ENCODE measurements at regions not wholly inside any gene's neighbourhood (a gene's known extent, or its start where the extent isn't known, plus 50 kb on each side); places are given as distances from the start of the nearest gene placed in this dataset.
"Not testable (repeated sequence)": the region's sequence is repeated elsewhere in the genome, so short reads cannot be mapped to it uniquely, and the experiment has no call there.

- Mint-ChIP-seq H3K36me3 (no peaks in the 10 kb centered on the region), H3K9me3 (peaks cover 0 to 9% of the 10 kb centered on the region in 2 donors), H3K27ac (no peak overlapping the region)
- ATAC-seq: no peak
- no peak for DNase-seq (ENCODE audit: low spot score in 2 of 2)
Observed at GRCh38 chr1:57578680-57579079, 154.8 kb upstream of the DAB1 start.

DNA sequence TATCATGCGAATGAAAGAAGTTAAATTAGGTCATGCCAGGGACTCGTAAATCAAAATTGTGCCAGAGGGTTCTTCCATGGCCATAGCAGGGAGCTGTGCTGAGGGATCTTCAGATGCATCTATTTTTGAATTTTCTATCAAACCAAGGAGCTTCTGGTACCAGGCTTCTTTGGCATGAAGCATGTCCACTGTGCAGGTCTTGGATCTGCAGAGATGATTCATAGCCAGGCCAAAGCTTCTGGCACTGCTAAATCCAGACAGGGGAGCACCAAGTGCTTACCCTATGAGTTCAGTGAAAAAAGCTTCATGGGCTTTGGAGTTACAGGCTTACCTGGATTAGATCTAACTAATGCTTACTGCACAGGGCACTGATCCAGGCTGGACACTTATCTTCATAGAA lies 154.2 kb upstream of the DAB1 start:
- DNase-seq (ENCODE audit: low spot score in 2 of 2): no peak
- no peak for ATAC-seq
- Mint-ChIP-seq H3K36me3 (no peaks in the 10 kb centered on the region), H3K9me3 (peaks cover 0 to 9% of the 10 kb centered on the region in 2 donors), H3K27ac (no peak overlapping the region)

DNA sequence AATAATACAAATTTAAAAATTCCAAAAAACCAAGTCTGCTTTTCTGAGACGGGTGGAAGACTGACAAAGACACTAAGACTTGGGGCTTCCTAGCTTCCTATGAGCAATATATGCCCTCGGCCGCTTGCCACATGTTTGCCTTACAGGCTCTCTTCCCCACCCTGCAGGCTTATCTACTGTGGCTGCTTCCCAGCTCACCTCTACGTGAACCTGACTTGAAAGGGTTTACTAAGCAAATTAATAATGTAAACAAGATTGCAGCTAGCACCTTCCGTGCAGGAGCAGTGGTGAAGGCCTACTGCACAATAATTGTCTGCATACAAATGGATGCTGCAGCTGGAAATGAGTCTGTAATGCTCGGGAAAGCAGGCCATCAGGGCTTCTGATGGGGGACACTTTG lies 152.9 kb upstream of the DAB1 start:
- no peaks in the 10 kb centered on the region for H3K36me3 Mint-ChIP-seq
- no peak overlapping the region for H3K27ac Mint-ChIP-seq
- ATAC-seq (no peak), DNase-seq (ENCODE audit: low spot score in 2 of 2) (no peak)
- H3K9me3 Mint-ChIP-seq: peaks cover 0 to 7% of the 10 kb centered on the region in 2 donors

DNA sequence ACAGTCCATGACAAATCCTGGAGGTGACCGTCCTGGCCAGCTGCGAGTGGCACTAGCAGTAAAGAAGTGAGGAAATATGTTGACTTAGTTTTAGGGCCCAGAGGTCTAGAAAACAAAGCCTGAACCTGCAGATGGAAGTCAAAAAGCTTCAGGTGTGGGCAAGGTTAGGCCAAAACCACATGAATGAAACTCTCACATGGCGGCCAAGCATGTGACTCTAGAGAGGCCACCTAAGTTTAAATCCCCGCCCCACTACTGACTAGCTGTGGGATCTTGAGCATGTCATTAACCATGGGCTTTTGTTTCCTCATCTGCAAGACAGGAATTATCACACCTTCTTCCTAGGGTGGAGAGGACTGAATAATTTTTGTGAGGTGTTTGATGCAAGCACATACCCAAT lies 148.2 kb upstream of the DAB1 start:
- H3K27ac Mint-ChIP-seq: no peak overlapping the region
- H3K9me3 Mint-ChIP-seq: peaks cover 7 to 12% of the 10 kb centered on the region in 2 donors
- no peak for ATAC-seq
- no peaks in the 10 kb centered on the region for H3K36me3 Mint-ChIP-seq
- no peak for DNase-seq (ENCODE audit: low spot score in 2 of 2)

GRCh38 chr1:57558066-57558465 lies 134.2 kb upstream of the DAB1 start:
- ATAC-seq; DNase-seq (ENCODE audit: low spot score in 2 of 2); H3K27ac Mint-ChIP-seq: not testable (repeated sequence)
- H3K36me3 Mint-ChIP-seq: peaks cover 0 to 20% of the 10 kb centered on the region in 2 donors
- peaks cover 12 to 25% of the 10 kb centered on the region in 2 donors for H3K9me3 Mint-ChIP-seq

GRCh38 chr1:57553666-57554065 lies 129.8 kb upstream of the DAB1 start:
- H3K27ac Mint-ChIP-seq: no peak overlapping the region
- peaks cover 0 to 10% of the 10 kb centered on the region in 2 donors for H3K36me3 Mint-ChIP-seq
- ATAC-seq: no peak
- DNase-seq (ENCODE audit: low spot score in 2 of 2): no peak
- peaks cover 12 to 24% of the 10 kb centered on the region in 2 donors for H3K9me3 Mint-ChIP-seq

DNA sequence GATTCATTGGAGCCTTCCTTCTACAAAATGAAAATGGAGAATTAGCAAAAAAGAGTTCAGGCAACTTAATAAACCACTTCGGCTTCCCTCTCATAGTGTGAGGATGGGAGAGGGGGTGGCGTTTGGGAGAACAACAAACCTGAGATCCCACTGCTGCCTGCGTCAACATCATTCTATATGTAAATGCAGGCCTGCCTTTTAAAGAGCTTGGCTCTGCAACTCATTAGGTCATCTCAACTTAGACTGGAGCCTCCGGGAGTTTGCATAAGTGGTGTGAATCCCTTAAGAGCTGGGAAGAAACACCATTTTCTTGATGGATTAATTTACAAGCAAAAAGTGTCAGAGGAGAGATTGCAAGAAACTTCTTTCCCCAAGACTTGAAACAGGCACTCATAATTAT lies 127.6 kb upstream of the DAB1 start:
- ATAC-seq (no peak), DNase-seq (ENCODE audit: low spot score in 2 of 2) (no peak)
- Mint-ChIP-seq H3K36me3 (peaks cover 0 to 4% of the 10 kb centered on the region in 2 donors), H3K9me3 (peaks cover 7 to 19% of the 10 kb centered on the region in 2 donors), H3K27ac (no peak overlapping the region)

- Mint-ChIP-seq H3K36me3 (peaks cover 0 to 4% of the 10 kb centered on the region in 2 donors), H3K9me3 (peaks cover 7 to 15% of the 10 kb centered on the region in 2 donors), H3K27ac (no peak overlapping the region)
- DNase-seq (ENCODE audit: low spot score in 2 of 2) (no peak), ATAC-seq (no peak)
Observed at GRCh38 chr1:57550092-57550491, 126.2 kb upstream of the DAB1 start.

DNA sequence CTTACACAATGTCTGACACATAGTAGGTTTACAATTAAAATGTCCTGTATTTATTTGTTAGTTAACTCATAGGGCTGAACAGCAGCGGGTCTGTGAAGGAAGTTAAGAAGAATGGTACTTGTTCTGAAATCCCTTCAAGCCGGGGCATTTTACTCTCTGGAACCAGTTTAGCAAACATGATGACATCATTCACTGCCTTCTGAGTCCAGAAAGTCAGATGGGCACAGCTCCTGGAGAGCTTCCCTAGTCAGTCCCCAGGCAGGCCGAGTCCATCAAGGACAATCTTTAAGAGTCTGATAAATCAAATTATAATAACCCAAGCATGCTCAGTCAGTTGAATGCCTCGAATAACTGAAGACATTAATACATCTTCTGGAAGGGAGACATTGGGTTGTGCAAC lies 125.4 kb upstream of the DAB1 start:
- no peak overlapping the region for H3K27ac Mint-ChIP-seq
- peaks cover 7 to 15% of the 10 kb centered on the region in 2 donors for H3K9me3 Mint-ChIP-seq
- H3K36me3 Mint-ChIP-seq: peaks cover 0 to 4% of the 10 kb centered on the region in 2 donors
- ATAC-seq (no peak), DNase-seq (ENCODE audit: low spot score in 2 of 2) (no peak)

DNA sequence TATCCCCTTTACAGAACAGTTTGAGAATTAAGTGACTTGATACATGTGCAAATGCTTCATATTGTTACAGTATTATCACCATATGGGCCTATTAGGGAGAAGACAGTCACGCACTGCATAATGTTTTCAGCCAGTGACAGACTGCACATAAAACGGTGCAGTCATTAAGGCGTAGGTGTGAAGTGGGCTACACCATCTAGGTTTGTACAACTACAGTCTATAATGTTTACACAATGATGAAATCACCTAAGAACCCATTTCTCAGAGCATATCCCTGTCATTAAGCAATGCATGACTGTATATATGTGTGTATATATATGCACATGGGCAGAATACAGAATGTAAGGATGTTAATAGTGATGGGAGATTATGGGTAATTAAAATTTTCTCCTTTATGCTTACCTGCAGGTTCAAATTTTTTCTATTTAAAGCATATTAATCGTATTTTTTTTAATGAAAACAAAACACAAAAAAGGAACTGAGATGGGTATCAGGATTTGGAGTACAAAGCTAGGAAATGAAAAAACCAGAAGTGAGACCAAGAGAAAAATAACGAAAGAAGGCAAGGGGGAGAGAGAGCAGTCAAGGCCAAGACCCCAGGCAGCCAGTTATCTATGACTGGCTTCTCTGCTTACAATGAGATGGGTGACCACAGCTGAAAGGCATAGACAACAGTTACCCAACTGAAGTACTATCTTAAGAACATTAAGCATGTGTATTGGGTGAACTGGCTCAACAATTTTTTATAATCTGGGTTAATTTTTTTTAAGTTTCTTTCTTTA lies 122.9 kb upstream of the DAB1 start:
- DNase-seq (ENCODE audit: low spot score in 2 of 2): no peak
- Mint-ChIP-seq H3K27ac (no peak overlapping the region), H3K9me3 (peaks cover 0 to 4% of the 10 kb centered on the region in 2 donors), H3K36me3 (no peaks in the 10 kb centered on the region)
- ATAC-seq: no peak

DNA sequence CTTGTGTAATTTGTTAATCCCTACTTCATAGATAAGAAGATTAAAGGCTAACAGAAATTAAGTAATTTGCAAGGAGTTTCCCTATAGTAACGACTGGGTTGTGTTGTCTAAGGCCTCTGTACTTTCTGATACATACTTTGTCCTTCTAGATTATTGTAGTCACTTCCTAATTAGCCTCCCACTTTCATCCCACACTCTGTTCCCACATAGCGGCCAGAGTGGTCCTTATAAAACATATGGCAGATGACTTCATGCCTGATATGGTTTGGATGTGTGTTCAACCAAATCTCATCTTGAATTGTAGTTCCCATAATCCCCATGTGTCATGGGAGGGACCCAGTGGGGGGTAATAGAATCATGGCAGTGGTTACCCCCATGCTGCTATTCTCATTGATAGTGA lies 120.5 kb upstream of the DAB1 start:
- ATAC-seq (no peak), DNase-seq (ENCODE audit: low spot score in 2 of 2) (no peak)
- Mint-ChIP-seq H3K36me3 (no peaks in the 10 kb centered on the region), H3K27ac (no peak overlapping the region), H3K9me3 (no peaks in the 10 kb centered on the region)

GRCh38 chr1:57536749-57537423 lies 113.0 kb upstream of the DAB1 start:
- H3K27ac Mint-ChIP-seq: no peak overlapping the region
- ATAC-seq (no peak), DNase-seq (ENCODE audit: low spot score in 2 of 2) (no peak)
- no peaks in the 10 kb centered on the region for H3K36me3 Mint-ChIP-seq
- H3K9me3 Mint-ChIP-seq: peaks cover 0 to 4% of the 10 kb centered on the region in 2 donors

DNA sequence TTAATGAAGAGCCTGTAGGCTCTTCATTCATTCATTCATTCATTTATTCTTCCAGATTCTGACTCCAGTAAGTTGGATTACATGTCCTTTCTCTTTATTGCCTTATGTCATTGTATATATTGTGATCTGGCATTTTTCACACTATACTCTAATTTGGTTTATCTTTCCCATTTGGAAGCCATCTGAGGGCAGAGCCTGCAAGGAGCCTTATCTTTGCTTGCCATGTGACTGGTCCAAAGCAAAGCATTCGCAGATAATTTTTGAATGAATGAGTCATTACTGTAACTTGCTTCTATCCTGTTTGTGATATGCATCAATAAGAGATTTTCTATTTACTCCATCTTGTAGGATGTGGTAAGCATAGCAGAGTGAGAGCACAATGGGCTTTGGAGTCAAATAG lies 108.4 kb upstream of the DAB1 start:
- Mint-ChIP-seq H3K9me3 (peaks cover 9 to 12% of the 10 kb centered on the region in 2 donors), H3K36me3 (no peaks in the 10 kb centered on the region), H3K27ac (no peak overlapping the region)
- ATAC-seq (no peak), DNase-seq (ENCODE audit: low spot score in 2 of 2) (no peak)

GRCh38 chr1:57530911-57531260 lies 107.0 kb upstream of the DAB1 start:
- DNase-seq (ENCODE audit: low spot score in 2 of 2); H3K27ac Mint-ChIP-seq; H3K36me3 Mint-ChIP-seq; ATAC-seq: not testable (repeated sequence)
- peaks cover 9 to 12% of the 10 kb centered on the region in 2 donors for H3K9me3 Mint-ChIP-seq

DNA sequence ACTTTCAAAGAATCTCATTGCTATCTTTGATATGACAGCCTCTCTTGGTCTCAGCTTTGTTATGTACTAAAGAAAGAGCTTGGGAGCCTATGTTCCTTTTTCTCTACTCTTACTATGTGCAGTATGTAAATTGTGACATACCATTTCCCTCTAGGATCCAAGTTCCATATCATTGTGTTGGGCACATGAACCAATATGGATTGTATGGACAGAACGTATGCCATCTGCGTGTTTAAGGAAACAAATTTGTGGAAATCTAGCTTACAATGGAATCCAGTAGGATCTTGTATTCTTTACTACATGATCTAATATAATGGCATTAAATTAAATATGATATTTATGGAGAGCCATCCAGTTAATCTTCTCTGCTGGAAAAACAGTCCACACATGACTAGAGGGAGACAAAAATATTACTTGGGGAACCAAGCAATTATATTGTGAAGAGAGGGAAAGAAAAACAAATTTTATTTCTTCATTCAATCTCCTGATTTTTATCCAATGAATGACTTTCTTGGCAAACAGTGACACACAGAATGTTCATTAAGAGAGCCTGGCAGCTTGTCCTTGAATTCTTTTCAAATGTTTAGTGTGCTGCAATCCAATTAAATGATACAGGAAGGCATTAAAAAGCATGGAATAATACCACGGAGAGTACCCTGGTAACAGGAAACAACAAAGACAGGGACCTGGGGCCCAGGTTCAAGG lies 106.5 kb upstream of the DAB1 start:
- no peak for ATAC-seq
- no peak for DNase-seq (ENCODE audit: low spot score in 2 of 2)
- no peaks in the 10 kb centered on the region for H3K36me3 Mint-ChIP-seq
- H3K9me3 Mint-ChIP-seq: peaks cover 9 to 12% of the 10 kb centered on the region in 2 donors
- H3K27ac Mint-ChIP-seq: no peak overlapping the region

GRCh38 chr1:57522575-57522974 lies 98.7 kb upstream of the DAB1 start:
- Mint-ChIP-seq H3K36me3 (no peaks in the 10 kb centered on the region), H3K27ac (no peak overlapping the region), H3K9me3 (peaks cover 0 to 15% of the 10 kb centered on the region in 2 donors)
- no peak for DNase-seq (ENCODE audit: low spot score in 2 of 2)
- ATAC-seq: no peak

GRCh38 chr1:57520743-57521515 lies 97.1 kb upstream of the DAB1 start:
- H3K9me3 Mint-ChIP-seq: peaks cover 0 to 15% of the 10 kb centered on the region in 2 donors
- no peaks in the 10 kb centered on the region for H3K36me3 Mint-ChIP-seq
- ATAC-seq: no peak
- H3K27ac Mint-ChIP-seq: no peak overlapping the region
- DNase-seq (ENCODE audit: low spot score in 2 of 2): no peak

Data from activated naive CD4-positive, alpha-beta T cell treated with anti-CD3 and anti-CD28 coated beads, Interleukin-2, amount 50 U/mL, for 72 hours (primary cell).